Activated CD8-positive, alpha-beta memory T cell treated with anti-CD3 and anti-CD28 coated beads for 36 hours (primary cell): ENCODE measurements at regions not wholly inside any gene's neighbourhood (a gene's known extent, or its start where the extent isn't known, plus 50 kb on each side); places are given as distances from the start of the nearest gene placed in this dataset.
"Not testable (repeated sequence)": the region's sequence is repeated elsewhere in the genome, so short reads cannot be mapped to it uniquely, and the experiment has no call there.

Experiments used
- CTCF ChIA-PET: fragments of 350-600 bp; sonication (Branson Sonifier 250); formaldehyde crosslinking; loops from one replicate; lab custom pipeline; 2021; ENCODE audit warnings: antibody characterized with exemption; lab: Charles Lee
- POLR2A ChIA-PET: fragments of 350-600 bp; sonication (Branson Sonifier 250); formaldehyde crosslinking; loops from one replicate; lab custom pipeline; 2021; ENCODE audit warnings: antibody characterized with exemption; lab: Charles Lee

GRCh38 chr3:16759227-16759903, 125.4 kb upstream of the PLCL2 start:
- ChIA-PET CTCF (no interaction called here), POLR2A (no interaction called here)

GRCh38 chr3:16761571-16761970, 123.2 kb upstream of the PLCL2 start:
- POLR2A ChIA-PET, result no interaction called here
- CTCF ChIA-PET, result no interaction called here

- ChIA-PET CTCF (interaction anchor here (1.5 kb wide), 1 partner anchor 11 kb away, joined by 3 read pairs; no protein-coding TSS in a partner anchor), POLR2A (no interaction called here)
Observed at GRCh38 chr3:16765661-16766060, 119.1 kb upstream of the PLCL2 start.

- ChIA-PET POLR2A (no interaction called here), CTCF (interaction anchor here (1.5 kb wide), 1 partner anchor 10 kb away, joined by 3 read pairs; no protein-coding TSS in a partner anchor)
Observed at GRCh38 chr3:16767006-16767405, 117.7 kb upstream of the PLCL2 start.

- CTCF ChIA-PET, result no interaction called here
- POLR2A ChIA-PET, result no interaction called here
Observed at GRCh38 chr3:16768014-16768413, 116.7 kb upstream of the PLCL2 start.

- POLR2A ChIA-PET, result no interaction called here
- CTCF ChIA-PET, result no interaction called here
Observed at GRCh38 chr3:16768956-16769355, 115.8 kb upstream of the PLCL2 start.

GRCh38 chr3:16769525-16769924, 115.2 kb upstream of the PLCL2 start:
- POLR2A ChIA-PET, result no interaction called here
- CTCF ChIA-PET, result no interaction called here

GRCh38 chr3:16770021-16770420, 114.7 kb upstream of the PLCL2 start:
- POLR2A ChIA-PET, result no interaction called here
- CTCF ChIA-PET, result no interaction called here

GRCh38 chr3:16770792-16771191, 114.0 kb upstream of the PLCL2 start:
- POLR2A ChIA-PET, result no interaction called here

GRCh38 chr3:16773594-16773993, 111.2 kb upstream of the PLCL2 start:
- CTCF ChIA-PET, result interaction anchor here (0.6 kb wide), 1 partner anchor 36 kb away, joined by 3 read pairs; no protein-coding TSS in a partner anchor
- POLR2A ChIA-PET, result not testable (repeated sequence)

More at GRCh38 chr3:16770792-16771191, 114.0 kb upstream of the PLCL2 start:
- CTCF ChIA-PET, result no interaction called here

GRCh38 chr3:16774536-16774935, 110.2 kb upstream of the PLCL2 start:
- CTCF ChIA-PET, POLR2A ChIA-PET: not testable (repeated sequence)

GRCh38 chr3:16784973-16785372, 99.8 kb upstream of the PLCL2 start:
- ChIA-PET POLR2A (no interaction called here), CTCF (interaction anchor here (1.3 kb wide), 1 partner anchor 374 kb away, joined by 3 read pairs; no protein-coding TSS in a partner anchor)

GRCh38 chr3:16785465-16785864, 99.3 kb upstream of the PLCL2 start:
- ChIA-PET POLR2A (no interaction called here), CTCF (no interaction called here)

GRCh38 chr3:16788440-16789056, 96.2 kb upstream of the PLCL2 start:
- ChIA-PET POLR2A (no interaction called here), CTCF (no interaction called here)

- ChIA-PET CTCF (no interaction called here), POLR2A (no interaction called here)
Observed at GRCh38 chr3:16789344-16790120, 95.2 kb upstream of the PLCL2 start.

GRCh38 chr3:16790432-16791400, 94.0 kb upstream of the PLCL2 start:
- POLR2A ChIA-PET, result no interaction called here
- CTCF ChIA-PET, result interaction anchor here (0.6 kb wide), 1 partner anchor 508 kb away, joined by 3 read pairs; no protein-coding TSS in a partner anchor

GRCh38 chr3:16793321-16793720, 91.4 kb upstream of the PLCL2 start:
- POLR2A ChIA-PET, result no interaction called here
- CTCF ChIA-PET, result no interaction called here

GRCh38 chr3:16794257-16794656, 90.5 kb upstream of the PLCL2 start:
- ChIA-PET CTCF (no interaction called here), POLR2A (no interaction called here)

- ChIA-PET CTCF (no interaction called here), POLR2A (no interaction called here)
Observed at GRCh38 chr3:16795581-16795980, 89.2 kb upstream of the PLCL2 start.
